Stimulated activated CD8-positive, alpha-beta memory T cell treated with anti-CD3 and anti-CD28 coated beads, Interleukin-12 subunit alpha, Interleukin-12 subunit beta, amount 100 ng/mL, for 24 hours (primary cell): ENCODE measurements at regions not wholly inside any gene's neighbourhood (a gene's known extent, or its start where the extent isn't known, plus 50 kb on each side); places are given as distances from the start of the nearest gene placed in this dataset.
"Not testable (repeated sequence)": the region's sequence is repeated elsewhere in the genome, so short reads cannot be mapped to it uniquely, and the experiment has no call there.

Experiments
- DNase-seq: peaks from one replicate; pipeline ENCODE4 v3.0.0-alpha.2; 2020; ENCODE audit errors: extremely low read depth

DNA sequence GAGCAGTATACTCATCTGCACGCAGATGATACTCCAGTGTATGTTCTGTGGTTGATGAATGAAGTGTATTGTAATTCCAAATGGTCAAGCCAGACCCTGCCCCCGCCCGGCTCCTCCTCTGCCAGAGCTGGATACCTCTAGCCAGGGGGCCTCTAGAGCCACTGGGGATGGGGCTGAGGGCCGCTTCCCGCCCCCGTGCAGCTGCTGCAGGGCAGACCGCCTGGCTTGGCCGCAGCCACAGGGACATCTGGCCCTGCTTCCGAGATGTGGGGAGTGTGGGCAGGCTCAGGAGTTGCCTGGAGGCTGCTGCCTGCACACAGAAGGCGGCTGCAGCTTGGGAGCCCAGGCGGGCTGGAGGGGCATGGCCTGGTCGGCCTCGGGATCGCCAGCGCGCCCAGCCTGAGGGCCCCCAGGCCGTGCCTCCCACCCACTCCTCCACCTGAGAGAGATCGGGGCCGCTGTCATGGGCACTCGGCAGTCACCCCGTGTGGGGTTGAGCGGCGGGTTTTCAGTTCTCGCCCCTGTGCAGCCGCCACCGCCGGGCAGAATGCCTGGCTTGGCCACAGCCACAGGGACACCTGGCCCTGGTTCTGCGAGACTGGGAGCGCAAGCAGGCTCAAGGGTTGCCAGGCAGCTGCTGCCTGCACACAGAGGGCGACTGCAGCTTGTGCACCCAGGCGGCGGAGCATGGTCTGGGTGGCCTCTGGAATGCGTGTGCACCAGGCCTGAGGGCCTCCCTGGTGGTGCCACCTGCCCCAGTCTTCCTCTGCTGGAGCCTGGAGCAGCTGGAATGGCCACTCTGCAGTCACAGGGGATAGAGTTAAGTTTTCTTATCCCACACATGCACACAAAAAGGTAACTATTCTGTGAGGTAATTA is 1643.7 kb downstream of the SPATA31A7 start:
- not testable (repeated sequence) for DNase-seq

DNA sequence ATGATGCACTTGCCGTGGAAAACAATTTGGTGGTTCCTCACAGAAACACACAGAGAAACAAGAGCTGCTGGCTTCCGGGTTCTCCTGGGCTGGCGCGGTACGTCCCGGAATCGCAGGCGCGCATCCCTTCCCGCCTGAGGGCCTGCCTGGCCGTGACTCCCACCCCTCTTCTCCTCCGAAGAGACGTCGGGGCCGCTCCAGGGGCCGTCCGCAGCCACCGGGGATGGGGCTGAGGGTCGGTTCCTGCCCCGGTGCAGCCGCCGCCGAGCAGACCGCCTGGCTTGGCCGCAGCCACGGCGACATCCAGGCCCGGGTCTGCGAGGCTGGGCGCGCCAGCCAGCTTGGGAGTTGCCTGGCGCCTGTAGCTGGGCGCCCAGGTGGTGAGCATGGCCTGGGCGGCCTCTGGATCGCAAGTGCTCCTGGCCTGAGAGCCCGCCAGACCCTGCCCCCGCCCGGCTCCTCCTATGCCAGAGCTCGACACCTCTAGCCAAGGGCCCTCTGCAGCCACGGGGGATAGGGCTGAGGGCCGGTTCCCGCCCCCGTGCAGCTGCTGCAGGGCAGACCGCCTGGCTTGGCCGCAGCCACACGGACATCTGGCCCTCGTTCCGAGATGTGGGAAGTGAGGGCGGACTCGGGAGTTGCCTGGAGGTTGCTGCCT is 1647.5 kb downstream of the SPATA31A7 start:
- not testable (repeated sequence) for DNase-seq

DNA sequence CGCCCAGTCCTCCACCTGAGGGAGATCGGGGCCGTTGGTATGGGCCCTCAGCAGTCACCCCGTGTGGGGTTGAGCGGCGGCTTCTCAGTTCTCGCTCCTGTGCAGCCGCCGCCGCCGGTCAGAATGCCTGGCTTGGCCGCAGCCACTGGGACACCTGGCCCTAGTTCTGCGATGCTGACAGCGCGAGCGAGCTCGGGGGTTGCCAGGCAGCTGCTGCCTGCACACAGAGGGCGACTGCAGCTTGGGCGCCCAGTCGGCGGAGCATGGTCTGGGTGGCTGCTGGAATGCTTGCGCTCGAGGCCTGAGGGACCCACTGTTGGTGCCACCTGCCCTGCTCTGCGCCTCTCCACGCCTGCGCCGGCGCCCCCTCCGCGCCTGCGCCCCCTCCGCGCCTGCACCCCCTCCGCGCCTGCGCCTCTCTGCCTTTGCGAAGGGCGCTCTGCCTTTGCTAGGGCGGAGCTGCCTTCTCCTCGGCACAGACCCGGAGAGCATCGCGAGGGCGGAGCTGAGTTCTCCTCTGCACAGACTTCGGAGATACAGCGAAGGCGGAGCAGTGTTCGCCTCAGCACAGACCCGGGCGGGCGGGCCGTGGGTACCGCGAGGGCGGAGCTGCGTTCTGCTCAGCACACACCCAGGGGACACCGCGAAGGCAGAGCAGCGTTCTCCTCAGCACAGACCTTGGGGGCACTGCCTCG is 1648.3 kb downstream of the SPATA31A7 start:
- DNase-seq, result peak; percentile 92

DNA sequence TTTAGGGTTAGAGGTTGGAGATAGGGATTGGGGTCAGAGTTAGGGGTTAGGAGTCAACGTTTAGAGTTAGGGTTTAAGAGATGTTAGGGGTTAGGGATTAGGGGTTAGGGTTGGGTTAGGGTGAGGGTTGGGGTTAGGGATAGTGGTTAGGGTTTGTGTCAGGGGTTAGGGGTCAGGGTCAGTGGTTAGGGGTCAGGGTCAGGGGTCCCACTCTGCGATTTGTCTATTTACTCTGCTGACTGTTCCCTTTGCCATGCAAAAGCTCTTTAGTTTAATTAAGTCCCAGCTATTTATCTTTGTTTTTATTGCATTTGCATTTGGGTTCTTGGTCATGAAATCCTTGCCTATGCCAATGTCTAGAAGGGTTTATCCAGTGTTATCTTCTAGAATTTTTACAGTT is 1649.3 kb downstream of the SPATA31A7 start:
- DNase-seq, result not testable (repeated sequence)

DNA sequence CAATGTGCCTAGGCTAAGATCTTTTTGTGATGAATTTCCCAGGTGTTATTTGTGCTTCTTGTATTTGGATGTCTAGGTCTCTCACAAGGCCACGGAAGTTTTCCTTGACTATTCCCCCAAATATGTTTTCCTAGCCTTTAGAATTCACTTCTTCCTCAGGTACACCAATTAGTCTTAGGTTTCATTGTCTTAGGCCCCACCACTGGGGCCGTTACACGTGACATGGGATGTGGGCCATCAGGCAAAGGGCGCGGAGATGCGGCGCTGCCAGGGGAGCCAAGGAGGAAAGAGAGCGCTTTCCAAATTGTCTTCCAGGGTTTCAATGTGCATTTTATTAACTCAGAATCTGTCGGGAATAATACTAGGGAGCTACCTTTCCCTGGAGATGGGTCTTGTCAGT is 1653.3 kb downstream of the SPATA31A7 start:
- DNase-seq, result not testable (repeated sequence)

DNA sequence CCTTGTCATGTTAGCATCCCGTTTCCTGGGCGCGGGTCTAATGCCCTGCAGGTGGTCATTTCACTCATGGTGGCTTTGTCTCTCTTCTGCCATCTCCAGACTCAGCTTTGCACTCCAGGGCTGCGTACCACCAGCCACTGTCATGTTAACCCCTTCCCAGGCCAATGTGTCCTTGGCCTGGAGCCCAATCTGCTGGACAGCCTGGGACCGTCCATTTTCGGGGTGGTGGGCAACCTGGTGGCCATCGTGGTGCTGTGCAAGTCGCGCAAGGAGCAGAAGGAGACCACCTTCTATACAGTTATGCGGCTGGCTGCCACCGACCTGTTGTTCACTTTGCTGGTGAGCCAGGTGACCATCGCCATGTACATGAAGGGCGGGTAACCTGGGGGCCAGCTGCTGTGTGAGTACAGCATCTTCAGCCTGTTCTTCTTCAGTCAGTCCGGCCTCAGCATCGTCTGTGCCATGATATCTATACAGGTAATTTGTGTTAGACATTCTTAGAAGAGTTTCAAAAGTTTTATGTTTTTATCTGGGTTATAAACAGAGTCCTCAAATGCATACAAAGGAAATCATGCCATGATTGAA is 1654.0 kb downstream of the SPATA31A7 start:
- not testable (repeated sequence) for DNase-seq

DNA sequence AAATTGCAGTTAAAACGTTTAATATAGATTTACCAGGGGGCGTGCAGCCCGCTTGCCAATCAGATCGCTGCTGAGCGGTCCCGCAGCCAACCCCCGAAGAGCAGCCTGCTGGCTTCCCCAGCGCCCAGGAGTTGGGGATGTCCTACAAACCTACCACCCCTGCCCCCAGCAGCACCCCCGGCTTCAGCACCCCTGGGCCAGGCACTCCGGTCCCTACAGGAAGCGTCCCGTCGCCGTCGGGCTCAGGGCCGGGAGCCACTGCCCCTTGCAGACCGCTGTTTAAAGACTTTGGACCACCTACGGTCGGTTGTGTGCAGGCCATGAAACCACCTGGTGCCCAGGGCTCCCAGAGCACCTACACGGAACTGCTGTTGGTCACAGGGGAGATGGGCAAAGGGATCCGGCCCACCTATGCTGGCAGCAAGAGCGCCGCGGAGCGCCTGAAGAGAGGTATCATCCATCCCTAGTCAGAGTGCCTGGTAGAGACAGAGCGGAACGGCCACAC is 1654.9 kb downstream of the SPATA31A7 start:
- DNase-seq, result not testable (repeated sequence)

DNA sequence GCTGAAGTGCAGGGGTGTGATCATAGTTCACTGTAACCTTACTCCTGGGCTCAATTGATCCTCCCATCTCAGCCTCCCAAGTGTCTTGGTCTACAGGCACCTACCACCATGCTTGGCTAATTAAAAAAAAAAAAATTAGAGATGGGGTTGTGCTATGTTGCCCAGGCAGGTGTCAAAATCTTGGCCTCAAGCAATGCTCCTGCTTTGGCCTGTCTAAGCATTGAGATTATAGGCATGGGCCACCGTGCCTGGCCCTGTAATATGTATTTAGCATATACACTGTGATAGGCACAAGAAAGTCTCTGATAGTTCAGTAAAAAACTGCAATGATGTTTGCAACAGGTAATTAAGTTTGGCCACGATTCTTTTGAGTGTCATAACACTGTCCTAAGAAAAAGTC is 1658.4 kb downstream of the SPATA31A7 start:
- DNase-seq, result not testable (repeated sequence)

DNA sequence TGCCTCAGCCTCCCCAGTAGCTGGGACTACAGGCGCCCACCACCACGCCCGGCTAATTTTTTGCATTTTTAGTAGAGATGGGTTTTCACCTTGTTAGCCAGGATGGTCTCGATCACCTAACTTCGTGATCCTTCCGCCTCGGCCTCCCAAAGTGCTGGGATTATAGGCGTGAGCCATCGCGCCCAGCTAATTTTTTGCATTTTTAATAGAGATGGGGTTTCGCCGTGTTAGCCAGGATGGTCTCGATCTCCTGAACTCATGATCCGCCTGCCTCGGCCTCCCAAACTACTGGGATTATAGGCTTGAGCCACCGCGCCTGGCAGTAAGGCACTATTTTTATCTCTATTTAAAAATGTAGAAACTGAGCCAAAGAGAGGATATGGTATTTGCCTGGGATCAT is 1660.2 kb downstream of the SPATA31A7 start:
- not testable (repeated sequence) for DNase-seq

DNA sequence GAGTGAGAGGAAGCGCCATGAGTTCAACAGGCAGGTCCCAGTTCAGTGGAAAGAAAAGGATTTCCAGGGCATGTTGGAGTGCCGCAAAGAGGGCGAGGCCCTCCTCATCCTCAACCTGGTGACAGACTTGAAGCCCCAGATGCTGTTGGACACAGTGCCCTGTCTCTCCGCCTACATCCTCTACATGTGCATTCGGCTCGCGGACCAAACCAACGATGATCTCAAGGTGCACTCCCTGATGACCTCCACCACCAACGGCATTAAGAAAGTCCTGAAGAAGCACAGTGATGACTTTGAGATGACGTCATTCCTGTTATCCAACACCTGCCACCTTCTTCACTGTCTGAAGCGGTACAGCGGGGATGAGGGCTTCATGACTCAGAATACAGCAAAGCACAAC is 1667.4 kb downstream of the SPATA31A7 start:
- not testable (repeated sequence) for DNase-seq

DNA sequence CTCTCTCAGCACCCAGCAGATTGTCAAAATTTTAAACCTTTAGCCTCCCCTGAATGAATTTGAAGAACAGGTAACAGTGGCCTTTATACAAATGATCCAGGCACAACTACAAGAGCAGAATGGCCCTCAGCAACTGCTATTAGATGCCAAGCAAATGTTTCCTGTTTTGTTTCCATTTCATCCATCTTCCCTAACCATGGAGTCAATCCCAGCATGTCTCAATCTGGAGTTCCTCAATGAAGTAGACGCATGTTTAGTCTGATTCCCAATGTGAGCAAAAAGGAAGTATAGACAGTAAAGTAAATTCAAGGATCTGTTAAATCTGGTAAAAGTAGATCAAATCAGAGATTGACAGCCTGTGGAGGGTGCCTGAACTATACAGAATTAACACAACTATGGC is 1668.4 kb downstream of the SPATA31A7 start:
- not testable (repeated sequence) for DNase-seq

DNA sequence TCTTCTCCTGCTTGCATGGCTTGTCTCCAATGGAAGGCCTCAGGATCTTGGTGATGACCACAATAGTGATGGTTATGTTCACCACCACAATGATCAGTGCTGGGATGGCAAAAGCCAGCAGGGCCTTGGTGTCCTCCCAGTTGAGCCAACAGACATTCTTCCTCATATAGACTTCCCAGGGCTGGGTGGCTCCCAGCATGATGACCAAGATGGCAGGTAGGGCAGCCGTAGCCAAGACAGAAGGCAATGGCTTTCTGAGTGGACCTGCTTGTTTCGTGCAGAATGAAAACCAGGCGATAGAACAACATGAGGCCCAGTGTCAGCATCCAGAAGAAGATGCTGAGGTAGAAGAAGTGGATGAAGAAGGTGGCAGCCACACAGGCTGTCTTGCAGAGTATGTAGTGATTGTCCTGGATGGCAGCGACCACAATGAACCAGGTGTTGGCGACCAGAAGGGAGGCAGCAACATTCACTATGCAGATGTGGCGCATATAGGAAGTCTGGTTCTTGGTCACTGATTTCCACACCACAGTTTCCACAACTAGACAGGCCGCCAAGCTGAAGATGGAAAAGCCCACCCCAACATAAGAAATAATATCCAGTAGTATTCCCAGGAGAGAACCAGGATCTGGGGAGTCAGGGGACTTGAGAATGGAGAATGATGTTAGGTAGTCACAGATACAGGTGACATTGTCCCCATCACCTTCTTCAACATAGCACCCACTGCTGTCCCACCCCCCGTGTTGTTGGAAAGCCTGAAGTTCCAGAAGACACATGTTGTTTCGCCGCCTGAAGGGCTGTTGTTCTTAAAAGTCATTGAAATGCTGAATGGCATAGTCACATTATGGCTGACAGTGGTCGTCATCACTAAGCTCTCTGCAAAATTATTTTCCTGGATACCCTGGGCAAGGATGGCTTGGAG is 1671.4 kb downstream of the SPATA31A7 start:
- not testable (repeated sequence) for DNase-seq

DNA sequence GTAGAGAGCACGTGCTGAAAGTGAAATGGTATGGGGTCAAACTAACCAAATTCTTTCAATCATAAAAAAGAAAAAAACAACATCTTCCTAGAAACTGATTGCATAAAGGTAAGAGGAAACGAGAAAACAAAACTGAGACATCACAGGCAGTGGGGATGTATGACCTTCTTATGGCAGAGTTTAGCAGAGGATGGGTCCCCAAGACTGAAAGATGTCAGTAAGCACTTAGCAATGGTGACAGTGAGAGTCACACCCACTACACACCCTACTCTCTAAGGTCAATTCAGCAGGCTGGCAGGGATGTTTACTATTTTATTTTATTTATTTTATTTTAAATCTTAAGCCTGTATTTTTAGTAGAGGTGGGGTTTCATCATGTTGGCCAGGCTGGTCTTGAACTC is 1672.3 kb downstream of the SPATA31A7 start:
- DNase-seq, result not testable (repeated sequence)

DNA sequence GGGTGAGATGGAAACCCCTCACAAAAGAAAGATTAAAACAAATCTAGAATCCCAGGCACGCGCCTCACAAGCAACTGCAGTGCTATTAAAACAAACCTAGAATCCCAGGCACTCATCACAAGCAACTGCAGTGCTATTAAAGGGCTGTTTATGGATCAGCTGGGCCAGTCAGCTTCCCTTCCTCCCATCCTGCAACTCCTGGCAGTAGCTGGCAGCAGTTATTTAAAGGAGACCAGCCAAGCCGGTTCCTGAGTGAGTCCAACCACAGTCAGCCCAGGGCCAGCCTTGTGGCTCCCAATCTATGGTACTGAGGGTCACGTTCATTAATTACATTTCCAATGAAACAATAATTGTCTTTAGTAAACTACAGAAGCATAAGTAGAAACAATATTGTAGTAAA is 1673.5 kb downstream of the SPATA31A7 start:
- not testable (repeated sequence) for DNase-seq

DNA sequence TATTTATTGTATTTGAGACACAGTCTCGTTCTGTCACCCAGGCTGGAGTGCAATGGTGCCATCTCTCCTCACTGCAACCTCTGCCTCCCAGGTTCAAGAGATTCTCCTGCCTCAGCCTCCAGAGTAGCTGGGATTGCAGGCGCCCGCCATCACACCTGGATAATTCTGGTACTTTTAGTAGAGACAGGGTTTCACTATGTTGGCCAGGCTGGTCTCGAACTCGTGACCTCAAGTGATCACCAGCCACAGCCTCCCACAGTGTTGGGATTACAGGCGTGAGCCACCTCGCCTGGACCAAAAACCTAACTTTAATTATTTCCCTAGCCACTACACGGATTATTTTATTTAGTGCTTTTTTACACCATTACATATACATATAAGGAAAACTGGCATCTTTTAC is 1674.0 kb downstream of the SPATA31A7 start:
- DNase-seq, result not testable (repeated sequence)

DNA sequence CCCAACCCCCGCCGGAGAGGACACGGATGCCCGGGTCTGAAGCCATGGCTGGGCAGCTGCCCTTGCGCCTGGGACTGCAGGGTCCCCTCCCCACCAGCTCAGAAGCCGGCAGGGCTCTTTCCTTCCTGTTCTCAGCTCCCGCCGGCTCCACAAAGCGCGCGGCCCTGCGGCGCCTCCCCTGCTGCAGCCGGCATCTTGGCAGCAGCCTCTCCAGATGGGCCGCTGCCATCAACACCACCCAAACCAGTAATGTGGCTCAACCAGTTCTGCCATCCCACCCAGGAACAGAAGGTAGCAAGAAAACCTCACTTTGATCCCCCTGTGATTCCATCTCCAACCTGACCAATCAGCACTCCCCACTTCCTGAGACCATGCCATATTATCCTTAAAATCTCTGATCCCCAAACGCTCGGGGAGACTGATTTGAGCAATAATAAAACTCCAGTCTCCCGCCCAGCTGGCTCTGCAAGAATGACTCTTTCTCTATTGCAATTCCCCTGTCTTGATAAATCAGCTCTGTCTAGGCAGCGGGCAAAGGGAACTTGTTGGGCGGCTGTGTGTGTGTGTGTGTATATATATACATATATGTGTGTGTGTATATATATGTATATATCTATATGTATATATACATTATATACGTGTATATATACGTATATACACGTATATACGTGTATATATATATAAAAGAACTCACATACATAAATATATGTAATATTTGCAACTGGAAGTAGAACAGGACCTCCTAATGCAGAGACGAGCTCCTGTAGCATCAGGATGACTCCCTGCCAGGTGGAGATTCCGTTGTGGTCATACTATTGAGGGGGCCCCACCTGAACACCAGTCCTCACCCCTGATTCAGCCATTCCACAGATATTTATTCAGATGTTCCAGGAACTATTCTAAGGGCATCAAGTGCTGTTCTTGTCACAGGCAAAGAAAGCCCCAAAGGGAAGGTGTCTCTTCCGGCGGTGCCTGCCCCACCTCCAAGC is 1674.9 kb downstream of the SPATA31A7 start:
- DNase-seq, result not testable (repeated sequence)

DNA sequence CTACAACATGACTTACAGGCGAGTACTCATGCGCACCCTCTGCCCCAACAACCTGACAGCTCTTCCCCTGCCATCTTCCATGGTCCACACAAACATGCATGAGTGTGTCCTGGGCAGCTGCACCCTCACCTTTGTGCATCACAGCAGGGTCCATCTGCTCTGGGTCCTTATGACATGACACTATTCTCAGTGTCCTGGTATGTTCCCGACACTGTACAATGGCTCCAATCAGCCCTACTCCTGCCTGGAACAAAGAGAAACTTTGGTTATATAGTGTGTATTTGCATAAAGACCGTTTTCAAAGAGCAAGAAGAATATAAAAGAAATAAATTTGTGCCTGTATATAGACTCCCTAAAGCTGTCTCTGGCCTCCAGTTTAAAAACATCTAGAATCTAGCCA is 1679.2 kb downstream of the SPATA31A7 start:
- DNase-seq, result not testable (repeated sequence)

DNA sequence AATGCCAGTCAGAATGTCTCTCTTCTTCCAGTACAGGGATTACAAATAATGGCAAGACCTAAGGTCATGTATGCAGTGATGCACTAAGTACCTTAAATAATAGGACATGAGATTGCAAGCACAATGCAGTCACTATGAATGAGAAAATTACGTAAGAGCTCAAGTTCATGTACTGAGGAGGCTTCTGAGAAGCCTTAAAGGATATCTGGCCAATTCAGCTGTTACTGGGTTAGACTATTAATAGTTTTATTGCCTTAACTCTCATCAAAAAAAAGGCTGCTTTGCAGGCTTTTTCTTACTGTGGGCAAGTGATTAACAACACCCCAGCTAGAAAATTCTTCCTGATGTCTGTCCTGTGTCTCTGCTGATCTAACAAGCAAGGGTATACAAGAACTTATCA is 1681.9 kb downstream of the SPATA31A7 start:
- DNase-seq, result not testable (repeated sequence)

DNA sequence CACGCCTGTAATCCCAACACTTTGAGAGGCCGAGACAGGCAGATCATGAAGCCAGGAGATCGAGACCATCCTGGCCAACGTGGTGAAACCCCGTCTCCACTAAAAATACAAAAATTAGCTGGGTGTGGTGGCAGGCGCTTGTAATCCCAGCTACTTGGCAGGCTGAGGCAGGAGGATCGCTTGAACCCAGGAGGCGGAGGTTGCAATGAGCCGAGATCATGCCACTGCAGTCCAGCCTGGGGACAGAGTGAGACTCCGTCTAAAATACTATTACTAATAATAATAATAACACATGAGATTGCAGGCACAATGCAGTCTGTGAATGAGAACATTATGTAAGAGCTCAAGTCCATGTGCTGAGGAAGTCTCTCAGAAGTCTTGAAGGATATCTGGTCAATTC is 1684.4 kb downstream of the SPATA31A7 start:
- DNase-seq, result not testable (repeated sequence)
